GM12878 (cell line): ENCODE measurements at regions not wholly inside any gene's neighbourhood (a gene's known extent, or its start where the extent isn't known, plus 50 kb on each side); places are given as distances from the start of the nearest gene placed in this dataset.
A peak's percentile ranks its signal among the peaks of the same experiment; 100 is the strongest.

Experiments
- ATAC-seq: fragments of 200-7000 bp; cut with Tn5 transposase; 3 replicates; pipeline ENCODE4 v1.9.1; 2020; ENCODE audit warnings: mild to moderate bottlenecking, moderate library complexity
- BruUV-seq: library from RNA; stranded (reverse); fragments of 400-500 nt; replicated peaks from 2 replicates; lab custom pipeline; 2021; lab: Mats Ljungman, UMichigan
- CTCF ChIA-PET: fragments of 300-600 bp; sonication (Branson Sonifier 250); formaldehyde crosslinking; extraction: SDS; loops from one replicate; lab custom pipeline; 2021; ENCODE audit warnings: inconsistent platforms; lab: Yijun Ruan, JAX
- POLR2A ChIA-PET: fragments of 350-600 bp; formaldehyde crosslinking; extraction: SDS; loops from one replicate; lab custom pipeline; 2021; ENCODE audit warnings: inconsistent platforms; lab: Charles Lee
- RAD21 ChIA-PET: fragments of 300-600 bp; sonication (Branson Sonifier 250); formaldehyde crosslinking; loops from one replicate; lab custom pipeline; 2023; ENCODE audit warnings: antibody characterized with exemption; ENCODE audit not compliant: unreplicated experiment; lab: Charles Lee
- SMC1A ChIA-PET: fragments of 300-600 bp; sonication (Branson Sonifier 250); formaldehyde crosslinking; loops from one replicate; lab custom pipeline; 2023; ENCODE audit not compliant: unreplicated experiment, uncharacterized antibody; lab: Charles Lee
- DNase-seq: peaks from one replicate; pipeline ENCODE4 v3.0.0-alpha.2; 2011; ENCODE audit warnings: low read depth, low spot score
- FAIRE-seq: peaks from 3 replicates; lab custom pipeline; 2011; peaks lifted over from hg19 to GRCh38; lab: Jason Lieb, UNC
- H2AFZ ChIP-seq: 2 replicates; pipeline ENCODE4 v1.6.0; 2011; ENCODE audit warnings: low read depth, low read length, control low read depth; ENCODE audit not compliant: control insufficient read depth
- H3K27ac ChIP-seq: 2 replicates; pipeline ENCODE4 v1.5.1; 2011; ENCODE audit warnings: control low read depth; ENCODE audit not compliant: control insufficient read depth, insufficient read depth
- H3K27me3 ChIP-seq, 2 experiments: replicated peaks in 1 of 2; 2 replicates each; pipeline versions ENCODE4 v1.6.0 to v1.6.1; 2011; ENCODE audit warnings: low read length in 1 of 2; ENCODE audit not compliant: control insufficient read depth in 2 of 2, insufficient read depth in 2 of 2
- H3K36me3 ChIP-seq, 2 experiments: 2 replicates each; pipeline ENCODE4 v1.5.1; 2011; ENCODE audit warnings: low read length in 1 of 2; ENCODE audit not compliant: control insufficient read depth in 2 of 2, insufficient read depth in 2 of 2
- H3K4me1 ChIP-seq: 2 replicates; pipeline ENCODE4 v1.6.1; 2011; ENCODE audit warnings: mild to moderate bottlenecking, low read length, moderate library complexity, mixed read lengths; ENCODE audit not compliant: control insufficient read depth, insufficient read depth
- H3K4me2 ChIP-seq: 2 replicates; pipeline ENCODE4 v1.6.0; 2011; ENCODE audit warnings: control low read depth; ENCODE audit not compliant: control insufficient read depth, insufficient read depth
- H3K4me3 ChIP-seq: fragments of 200-600 bp; sonication (generic); 2 replicates; pipeline ENCODE4 v1.5.1; 2016
- H3K79me2 ChIP-seq: 2 replicates; pipeline ENCODE4 v1.6.0; 2011; ENCODE audit warnings: low read length; ENCODE audit not compliant: control insufficient read depth, insufficient read depth
- H3K9ac ChIP-seq: 2 replicates; pipeline ENCODE4 v1.8.0; 2011; ENCODE audit warnings: low read length, control low read depth, mixed read lengths; ENCODE audit not compliant: control insufficient read depth, insufficient read depth
- H3K9me3 ChIP-seq: replicated peaks from 3 replicates; pipeline ENCODE4 v1.5.1; 2011; ENCODE audit warnings: mild to moderate bottlenecking, low read length; ENCODE audit not compliant: control insufficient read depth, insufficient read depth
- H4K20me1 ChIP-seq: 2 replicates; pipeline ENCODE4 v1.6.0; 2011; ENCODE audit not compliant: control insufficient read depth, insufficient read depth
- BRCA1 ChIP-seq: IDR thresholded peaks from 2 replicates; pipeline ENCODE4 v1.6.1; 2011; ENCODE audit warnings: low read depth, low read length, improper control_type of control experiment
- CHD2 ChIP-seq: IDR thresholded peaks from 2 replicates; pipeline ENCODE4 v1.6.1; 2011; ENCODE audit warnings: low read depth, low read length, improper control_type of control experiment, borderline replicate concordance
- DPF2 ChIP-seq: fragments of 450-650 bp; IDR thresholded peaks from 2 replicates; pipeline ENCODE4 v1.6.1; 2017; ENCODE audit warnings: mild to moderate bottlenecking
- EP300 ChIP-seq, 2 experiments: fragments of 150-350 bp in 1 of 2; IDR thresholded peaks; 2 replicates each; pipeline ENCODE4 v1.6.1; 2011 to 2012; ENCODE audit warnings: low read depth in 2 of 2, low read length in 2 of 2, borderline replicate concordance in 1 of 2, improper control_type of control experiment in 1 of 2, inconsistent platforms in 1 of 2; ENCODE audit not compliant: control insufficient read depth in 1 of 2
- FOS ChIP-seq: IDR thresholded peaks from 3 replicates; pipeline ENCODE4 v1.6.1; 2011; ENCODE audit warnings: borderline replicate concordance; ENCODE audit not compliant: insufficient read length; ENCODE audit errors: extremely low read depth
- MEF2A ChIP-seq: IDR thresholded peaks from 2 replicates; pipeline ENCODE4 v1.6.1; 2011; ENCODE audit warnings: low read depth, mild to moderate bottlenecking, low read length, moderate library complexity; ENCODE audit not compliant: insufficient read depth
- MXI1 ChIP-seq: fragments of 150-350 bp; IDR thresholded peaks from 2 replicates; pipeline ENCODE4 v1.6.1; 2011; ENCODE audit warnings: low read depth, mild to moderate bottlenecking, inconsistent platforms, low read length, improper control_type of control experiment
- PAX8 ChIP-seq: fragments of 450-650 bp; IDR thresholded peaks from 2 replicates; pipeline ENCODE4 v1.6.1; 2017; ENCODE audit warnings: mild to moderate bottlenecking, moderate library complexity
- RAD21 ChIP-seq: IDR thresholded peaks from 2 replicates; pipeline ENCODE4 v1.6.1; 2011; ENCODE audit warnings: mild to moderate bottlenecking, low read depth, low read length, moderate library complexity; ENCODE audit not compliant: insufficient read depth
- RAD51 ChIP-seq: fragments of 450-650 bp; IDR thresholded peaks from 2 replicates; pipeline ENCODE4 v1.6.1; 2016; ENCODE audit warnings: moderate library complexity, mild to moderate bottlenecking, inconsistent platforms
- SREBF1 ChIP-seq: IDR thresholded peaks from 2 replicates; pipeline ENCODE4 v1.6.1; 2012; ENCODE audit warnings: mild to moderate bottlenecking, low read length
- ZNF274 ChIP-seq: IDR thresholded peaks from one replicate; pipeline ENCODE4 v1.8.0; 2011; ENCODE audit not compliant: insufficient read length, insufficient read depth
- ZNF622 ChIP-seq: fragments of 450-650 bp; IDR thresholded peaks from 2 replicates; pipeline ENCODE4 v1.6.1; 2017; ENCODE audit warnings: mild to moderate bottlenecking, inconsistent platforms
- WGBS: methylation state at CpG from one replicate; pipeline ENCODE4 v1.1.6; 2016; ENCODE audit warnings: low lambda C conversion rate; ENCODE audit not compliant: insufficient replicate concordance, insufficient coverage; ENCODE audit errors: missing lambda C conversion rate; 5-methylcytosine and 5-hydroxymethylcytosine counted together
- in situ Hi-C: fragments of 300-500 bp; cut with MboI; formaldehyde crosslinking; loops from 9 replicates; pipeline ENCODE4 v1.14.3; 2018; ENCODE audit warnings: mixed read lengths
- intact Hi-C: fragments of 100-400 bp; cut with micrococcal nuclease; formaldehyde crosslinking; loops from one replicate; pipeline ENCODE4 v1.14.2; 2022; ENCODE audit not compliant: unreplicated experiment
- TF ChIP-seq, protein P1 (sequence below): IDR thresholded peaks from 2 replicates; pipeline ENCODE4 v1.6.1; 2012; ENCODE audit warnings: low read depth, low read length, improper control_type of control experiment
- TF ChIP-seq, protein P2 (sequence below): fragments of 450-650 bp; IDR thresholded peaks from 2 replicates; pipeline ENCODE4 v1.6.1; 2017; ENCODE audit warnings: borderline replicate concordance
- TF ChIP-seq, protein P3 (sequence below): IDR thresholded peaks from 2 replicates; pipeline ENCODE4 v1.6.1; 2011; ENCODE audit warnings: low read depth, mild to moderate bottlenecking, low read length, moderate library complexity, borderline replicate concordance; ENCODE audit errors: extremely low read depth
- TF ChIP-seq, protein P4 (sequence below): fragments of 450-650 bp; IDR thresholded peaks from 2 replicates; pipeline ENCODE4 v1.6.1; 2017; ENCODE audit warnings: mild to moderate bottlenecking, moderate library complexity

DNA sequence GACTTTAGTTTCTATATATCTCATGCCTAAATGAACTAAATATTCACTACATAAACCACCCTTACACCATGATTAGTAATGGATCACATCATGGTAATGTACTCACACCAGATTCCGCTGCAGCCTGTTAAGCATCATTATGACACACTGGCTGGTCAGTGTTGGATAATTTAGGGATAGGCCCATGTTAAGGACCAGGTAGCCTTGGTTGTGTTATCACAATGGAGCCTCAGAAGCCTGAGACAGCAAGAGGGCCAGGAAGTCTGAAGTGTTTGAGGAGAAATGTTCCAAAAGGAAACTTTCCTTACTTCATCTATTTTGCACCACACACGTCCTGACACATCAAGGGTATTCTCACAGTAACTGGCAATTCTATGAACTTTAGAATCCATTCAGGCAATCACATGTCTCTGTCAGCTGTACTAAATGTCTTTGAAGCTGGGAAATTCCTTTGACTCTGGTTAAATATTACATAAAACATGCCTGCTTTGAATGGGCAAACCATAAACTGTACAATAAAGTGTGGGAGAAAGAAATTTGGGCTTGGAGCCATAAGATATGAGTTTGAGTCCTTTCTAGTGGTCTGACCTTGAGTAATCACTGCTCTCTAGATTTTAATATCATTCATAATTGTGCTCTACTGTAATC is 105.3 kb upstream of the DPT start:
- Histone ChIP-seq H3K4me2 (no peak overlapping the region), H2AFZ (no peak overlapping the region), H3K36me3 (no peaks in the 10 kb centered on the region), H3K9ac (no peak overlapping the region), H4K20me1 (no peaks in the 10 kb centered on the region), H3K27ac (no peak overlapping the region), H3K9me3 (no peaks in the 10 kb centered on the region), H3K27me3 (no peaks in the 10 kb centered on the region), H3K4me3 (no peak overlapping the region), H3K79me2 (no peaks in the 10 kb centered on the region), H3K4me1 (no peaks in the 10 kb centered on the region)
- WGBS: 17% methylated on average over 2 of the region's 2 CpGs
- CTCF ChIA-PET: interaction anchor here (0.6 to 1.1 kb wide), 4 partner anchors 11 to 230 kb away, joined by 3 read pairs; no protein-coding TSS in a partner anchor
- intact Hi-C loops (no loop called here), in situ Hi-C loops (no loop called here)
- SMC1A ChIA-PET: interaction anchor here (1.0 to 1.4 kb wide), 8 partner anchors 9 to 275 kb away, joined by 3 to 7 read pairs (median 4); no protein-coding TSS in a partner anchor
- POLR2A ChIA-PET: interaction anchor here (0.6 to 1.8 kb wide), 4 partner anchors 8 to 206 kb away, joined by 3 to 4 read pairs (median 3); no protein-coding TSS in a partner anchor
- RAD21 ChIA-PET: interaction anchor here (0.8 to 1.6 kb wide), 6 partner anchors 9 to 299 kb away, joined by 3 to 5 read pairs (median 4); no protein-coding TSS in a partner anchor
- no TSS peak for BruUV-seq
- FAIRE-seq: no peak
- ATAC-seq: peak; percentile 73
- peak; percentile 13 for DNase-seq
- TF ChIP-seq MEF2A (no peak), ZNF622 (no peak), BRCA1 (no peak), RAD21 (no peak), DPF2 (no peak), SREBF1 (no peak), EP300 (IDR thresholded peaks at IDR 0.05; ENCODE audit: borderline replicate concordance in 1 of 2, control insufficient read depth in 1 of 2, low read depth in 2 of 2, low read length in 2 of 2) (no peak), PAX8 (no peak), ZNF274 (no peak), MXI1 (no peak), RAD51 (peak; percentile 73), FOS (no peak), CHD2 (no peak)
- TF ChIP-seq, protein P1, sequence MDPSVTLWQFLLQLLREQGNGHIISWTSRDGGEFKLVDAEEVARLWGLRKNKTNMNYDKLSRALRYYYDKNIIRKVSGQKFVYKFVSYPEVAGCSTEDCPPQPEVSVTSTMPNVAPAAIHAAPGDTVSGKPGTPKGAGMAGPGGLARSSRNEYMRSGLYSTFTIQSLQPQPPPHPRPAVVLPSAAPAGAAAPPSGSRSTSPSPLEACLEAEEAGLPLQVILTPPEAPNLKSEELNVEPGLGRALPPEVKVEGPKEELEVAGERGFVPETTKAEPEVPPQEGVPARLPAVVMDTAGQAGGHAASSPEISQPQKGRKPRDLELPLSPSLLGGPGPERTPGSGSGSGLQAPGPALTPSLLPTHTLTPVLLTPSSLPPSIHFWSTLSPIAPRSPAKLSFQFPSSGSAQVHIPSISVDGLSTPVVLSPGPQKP: no peak
- TF ChIP-seq, protein P2, sequence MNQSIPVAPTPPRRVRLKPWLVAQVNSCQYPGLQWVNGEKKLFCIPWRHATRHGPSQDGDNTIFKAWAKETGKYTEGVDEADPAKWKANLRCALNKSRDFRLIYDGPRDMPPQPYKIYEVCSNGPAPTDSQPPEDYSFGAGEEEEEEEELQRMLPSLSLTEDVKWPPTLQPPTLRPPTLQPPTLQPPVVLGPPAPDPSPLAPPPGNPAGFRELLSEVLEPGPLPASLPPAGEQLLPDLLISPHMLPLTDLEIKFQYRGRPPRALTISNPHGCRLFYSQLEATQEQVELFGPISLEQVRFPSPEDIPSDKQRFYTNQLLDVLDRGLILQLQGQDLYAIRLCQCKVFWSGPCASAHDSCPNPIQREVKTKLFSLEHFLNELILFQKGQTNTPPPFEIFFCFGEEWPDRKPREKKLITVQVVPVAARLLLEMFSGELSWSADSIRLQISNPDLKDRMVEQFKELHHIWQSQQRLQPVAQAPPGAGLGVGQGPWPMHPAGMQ: no peak
- TF ChIP-seq, protein P3, sequence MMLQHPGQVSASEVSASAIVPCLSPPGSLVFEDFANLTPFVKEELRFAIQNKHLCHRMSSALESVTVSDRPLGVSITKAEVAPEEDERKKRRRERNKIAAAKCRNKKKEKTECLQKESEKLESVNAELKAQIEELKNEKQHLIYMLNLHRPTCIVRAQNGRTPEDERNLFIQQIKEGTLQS: no peak
- TF ChIP-seq, protein P4, sequence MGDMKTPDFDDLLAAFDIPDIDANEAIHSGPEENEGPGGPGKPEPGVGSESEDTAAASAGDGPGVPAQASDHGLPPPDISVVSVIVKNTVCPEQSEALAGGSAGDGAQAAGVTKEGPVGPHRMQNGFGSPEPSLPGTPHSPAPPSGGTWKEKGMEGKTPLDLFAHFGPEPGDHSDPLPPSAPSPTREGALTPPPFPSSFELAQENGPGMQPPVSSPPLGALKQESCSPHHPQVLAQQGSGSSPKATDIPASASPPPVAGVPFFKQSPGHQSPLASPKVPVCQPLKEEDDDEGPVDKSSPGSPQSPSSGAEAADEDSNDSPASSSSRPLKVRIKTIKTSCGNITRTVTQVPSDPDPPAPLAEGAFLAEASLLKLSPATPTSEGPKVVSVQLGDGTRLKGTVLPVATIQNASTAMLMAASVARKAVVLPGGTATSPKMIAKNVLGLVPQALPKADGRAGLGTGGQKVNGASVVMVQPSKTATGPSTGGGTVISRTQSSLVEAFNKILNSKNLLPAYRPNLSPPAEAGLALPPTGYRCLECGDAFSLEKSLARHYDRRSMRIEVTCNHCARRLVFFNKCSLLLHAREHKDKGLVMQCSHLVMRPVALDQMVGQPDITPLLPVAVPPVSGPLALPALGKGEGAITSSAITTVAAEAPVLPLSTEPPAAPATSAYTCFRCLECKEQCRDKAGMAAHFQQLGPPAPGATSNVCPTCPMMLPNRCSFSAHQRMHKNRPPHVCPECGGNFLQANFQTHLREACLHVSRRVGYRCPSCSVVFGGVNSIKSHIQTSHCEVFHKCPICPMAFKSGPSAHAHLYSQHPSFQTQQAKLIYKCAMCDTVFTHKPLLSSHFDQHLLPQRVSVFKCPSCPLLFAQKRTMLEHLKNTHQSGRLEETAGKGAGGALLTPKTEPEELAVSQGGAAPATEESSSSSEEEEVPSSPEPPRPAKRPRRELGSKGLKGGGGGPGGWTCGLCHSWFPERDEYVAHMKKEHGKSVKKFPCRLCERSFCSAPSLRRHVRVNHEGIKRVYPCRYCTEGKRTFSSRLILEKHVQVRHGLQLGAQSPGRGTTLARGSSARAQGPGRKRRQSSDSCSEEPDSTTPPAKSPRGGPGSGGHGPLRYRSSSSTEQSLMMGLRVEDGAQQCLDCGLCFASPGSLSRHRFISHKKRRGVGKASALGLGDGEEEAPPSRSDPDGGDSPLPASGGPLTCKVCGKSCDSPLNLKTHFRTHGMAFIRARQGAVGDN: no peak; the same call in none of the 2 replicates
